Loucy (cell line): ENCODE measurements at regions not wholly inside any gene's neighbourhood (a gene's known extent, or its start where the extent isn't known, plus 50 kb on each side); places are given as distances from the start of the nearest gene placed in this dataset.

Experiments
- H2AFZ ChIP-seq: fragments of 200-600 bp; sonication (generic); 2 replicates; pipeline ENCODE4 v1.6.0; 2016; ENCODE audit warnings: antibody characterized with exemption, mild to moderate bottlenecking, low read length, moderate library complexity
- H3F3A ChIP-seq: fragments of 200-600 bp; 2 replicates; pipeline ENCODE4 v1.6.0; 2016; ENCODE audit warnings: antibody characterized with exemption, low read depth, mild to moderate bottlenecking
- H3K27me3 ChIP-seq: fragments of 200-600 bp; sonication (generic); 2 replicates; pipeline ENCODE4 v1.6.1; 2014; ENCODE audit warnings: low read length, mild to moderate bottlenecking; ENCODE audit not compliant: insufficient read depth, poor library complexity, severe bottlenecking
- H3K36me3 ChIP-seq: fragments of 200-600 bp; sonication (generic); 2 replicates; pipeline ENCODE4 v1.6.1; 2016; ENCODE audit warnings: low read length; ENCODE audit not compliant: insufficient read depth
- H3K4me1 ChIP-seq: fragments of 200-600 bp; sonication (generic); 2 replicates; pipeline ENCODE4 v1.5.1; 2014; ENCODE audit warnings: low read length, mild to moderate bottlenecking; ENCODE audit not compliant: insufficient read depth, poor library complexity, severe bottlenecking
- H3K4me2 ChIP-seq: fragments of 200-600 bp; sonication (generic); 2 replicates; pipeline ENCODE4 v1.6.0; 2014; ENCODE audit warnings: antibody characterized with exemption, low read length, low read depth, mild to moderate bottlenecking; ENCODE audit not compliant: poor library complexity, severe bottlenecking
- H3K4me3 ChIP-seq: fragments of 200-600 bp; sonication (generic); 2 replicates; pipeline ENCODE4 v1.5.1; 2014; ENCODE audit warnings: low read length, mild to moderate bottlenecking, mixed read lengths; ENCODE audit not compliant: poor library complexity, severe bottlenecking
- H3K79me2 ChIP-seq: fragments of 200-600 bp; sonication (generic); 2 replicates; pipeline ENCODE4 v1.6.1; 2014; ENCODE audit warnings: low read length; ENCODE audit not compliant: insufficient read depth
- H3K9ac ChIP-seq: fragments of 200-600 bp; sonication (generic); 2 replicates; pipeline ENCODE4 v1.6.0; 2014; ENCODE audit warnings: mild to moderate bottlenecking, low read depth, low read length, moderate library complexity; ENCODE audit not compliant: poor library complexity, severe bottlenecking
- H3K9me2 ChIP-seq: fragments of 200-600 bp; sonication (generic); replicated peaks from 2 replicates; pipeline ENCODE4 v1.6.1; 2016; ENCODE audit warnings: low read depth, low read length, mixed read lengths
- H3K9me3 ChIP-seq: fragments of 200-600 bp; sonication (generic); 2 replicates; pipeline ENCODE4 v1.6.1; 2014; ENCODE audit warnings: mild to moderate bottlenecking, antibody characterized with exemption, low read length, low read depth; ENCODE audit not compliant: insufficient read depth
- H4K20me1 ChIP-seq: fragments of 200-600 bp; sonication (generic); 2 replicates; pipeline ENCODE4 v1.6.0; 2014; ENCODE audit warnings: antibody characterized with exemption, low read length, mild to moderate bottlenecking; ENCODE audit not compliant: insufficient read depth, poor library complexity, severe bottlenecking
- EZH2phosphoT487 ChIP-seq: fragments of 200-600 bp; IDR thresholded peaks from 2 replicates; pipeline ENCODE4 v1.6.1; 2018; ENCODE audit warnings: antibody characterized with exemption, mild to moderate bottlenecking, moderate library complexity, borderline replicate concordance
- TF ChIP-seq, protein P1 (sequence below): fragments of 200-600 bp; sonication (generic); conservative IDR thresholded peaks from 2 replicates; pipeline ENCODE4 v1.5.1; 2014; ENCODE audit warnings: mild to moderate bottlenecking, antibody characterized with exemption, low read length

- H4K20me1 ChIP-seq = no peaks in the 10 kb centered on the region
- no peaks in the 10 kb centered on the region for H3K27me3 ChIP-seq
- H3K4me1 ChIP-seq = no peaks in the 10 kb centered on the region
- H3K9me3 ChIP-seq = no peaks in the 10 kb centered on the region
- H3K4me2 ChIP-seq = no peak overlapping the region
- H3K9ac ChIP-seq = no peak overlapping the region
- H3K79me2 ChIP-seq = no peaks in the 10 kb centered on the region
- no peak overlapping the region for H2AFZ ChIP-seq
- H3F3A ChIP-seq = no peaks in the 10 kb centered on the region
- H3K36me3 ChIP-seq = no peaks in the 10 kb centered on the region
- no peaks in the 10 kb centered on the region for H3K9me2 ChIP-seq
- no peak for TF ChIP-seq EZH2phosphoT487
- TF ChIP-seq, protein P1, sequence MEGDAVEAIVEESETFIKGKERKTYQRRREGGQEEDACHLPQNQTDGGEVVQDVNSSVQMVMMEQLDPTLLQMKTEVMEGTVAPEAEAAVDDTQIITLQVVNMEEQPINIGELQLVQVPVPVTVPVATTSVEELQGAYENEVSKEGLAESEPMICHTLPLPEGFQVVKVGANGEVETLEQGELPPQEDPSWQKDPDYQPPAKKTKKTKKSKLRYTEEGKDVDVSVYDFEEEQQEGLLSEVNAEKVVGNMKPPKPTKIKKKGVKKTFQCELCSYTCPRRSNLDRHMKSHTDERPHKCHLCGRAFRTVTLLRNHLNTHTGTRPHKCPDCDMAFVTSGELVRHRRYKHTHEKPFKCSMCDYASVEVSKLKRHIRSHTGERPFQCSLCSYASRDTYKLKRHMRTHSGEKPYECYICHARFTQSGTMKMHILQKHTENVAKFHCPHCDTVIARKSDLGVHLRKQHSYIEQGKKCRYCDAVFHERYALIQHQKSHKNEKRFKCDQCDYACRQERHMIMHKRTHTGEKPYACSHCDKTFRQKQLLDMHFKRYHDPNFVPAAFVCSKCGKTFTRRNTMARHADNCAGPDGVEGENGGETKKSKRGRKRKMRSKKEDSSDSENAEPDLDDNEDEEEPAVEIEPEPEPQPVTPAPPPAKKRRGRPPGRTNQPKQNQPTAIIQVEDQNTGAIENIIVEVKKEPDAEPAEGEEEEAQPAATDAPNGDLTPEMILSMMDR = no peak
- no peak overlapping the region for H3K4me3 ChIP-seq
Observed at GRCh38 chr6:51322505-51322904, 503.8 kb downstream of the TFAP2B start.

- Histone ChIP-seq H2AFZ (no peak overlapping the region), H3K9me2 (no peaks in the 10 kb centered on the region), H3K4me1 (no peaks in the 10 kb centered on the region), H3F3A (no peaks in the 10 kb centered on the region), H3K36me3 (no peaks in the 10 kb centered on the region), H3K9me3 (no peaks in the 10 kb centered on the region), H4K20me1 (no peaks in the 10 kb centered on the region), H3K9ac (no peak overlapping the region), H3K27me3 (no peaks in the 10 kb centered on the region), H3K4me2 (no peak overlapping the region), H3K4me3 (no peak overlapping the region), H3K79me2 (no peaks in the 10 kb centered on the region)
- no peak for TF ChIP-seq EZH2phosphoT487
- TF ChIP-seq, protein P1 = no peak
Observed at GRCh38 chr6:51323056-51323455, 504.4 kb downstream of the TFAP2B start.

- Histone ChIP-seq H4K20me1 (no peaks in the 10 kb centered on the region), H3K27me3 (no peaks in the 10 kb centered on the region), H3F3A (no peaks in the 10 kb centered on the region), H3K4me2 (no peak overlapping the region), H3K79me2 (no peaks in the 10 kb centered on the region), H3K9me3 (no peaks in the 10 kb centered on the region), H3K9ac (no peak overlapping the region), H3K36me3 (no peaks in the 10 kb centered on the region), H3K4me1 (no peaks in the 10 kb centered on the region), H2AFZ (no peak overlapping the region), H3K4me3 (no peak overlapping the region), H3K9me2 (no peaks in the 10 kb centered on the region)
- TF ChIP-seq, protein P1 = no peak
- no peak for TF ChIP-seq EZH2phosphoT487
Observed at GRCh38 chr6:51330971-51331370, 512.3 kb downstream of the TFAP2B start.
